SU-DHL-6 (cell line): ENCODE measurements at regions not wholly inside any gene's neighbourhood (a gene's known extent, or its start where the extent isn't known, plus 50 kb on each side); places are given as distances from the start of the nearest gene placed in this dataset.

Experiments
- H2AFZ ChIP-seq: fragments of 200-600 bp; sonication (generic); 2 replicates; pipeline ENCODE4 v1.6.1; 2014; ENCODE audit warnings: low read depth, mild to moderate bottlenecking, moderate library complexity, mixed read lengths, antibody characterized with exemption, low read length; ENCODE audit not compliant: severe bottlenecking
- H3F3A ChIP-seq: fragments of 200-600 bp; shearing (Covaris generic); 2 replicates; pipeline ENCODE4 v1.6.0; 2016; ENCODE audit warnings: antibody characterized with exemption, mild to moderate bottlenecking; ENCODE audit not compliant: insufficient read depth
- H3K27ac ChIP-seq: fragments of 200-600 bp; sonication (generic); 2 replicates; pipeline ENCODE4 v1.5.1; 2016; ENCODE audit warnings: low read depth, mild to moderate bottlenecking, low read length, moderate library complexity, mixed read lengths
- H3K27me3 ChIP-seq: fragments of 200-600 bp; sonication (generic), shearing (Covaris generic); 2 replicates; pipeline ENCODE4 v1.6.0; 2014; ENCODE audit warnings: mild to moderate bottlenecking, low read length
- H3K36me3 ChIP-seq: fragments of 200-600 bp; sonication (generic); 2 replicates; pipeline ENCODE4 v1.6.1; 2014; ENCODE audit warnings: mild to moderate bottlenecking, low read length, mixed read lengths
- H3K4me2 ChIP-seq: fragments of 300-600, 200-600 bp; shearing (Covaris generic), sonication (generic); 2 replicates; pipeline ENCODE4 v1.6.0; 2014; ENCODE audit warnings: low read length, low read depth, mild to moderate bottlenecking; ENCODE audit not compliant: poor library complexity, severe bottlenecking
- H3K4me3 ChIP-seq: fragments of 200-600 bp; sonication (generic); 2 replicates; pipeline ENCODE4 v1.5.1; 2014; ENCODE audit warnings: antibody characterized with exemption, low read length, mild to moderate bottlenecking, mixed read lengths; ENCODE audit not compliant: insufficient read depth, poor library complexity, severe bottlenecking
- H3K79me2 ChIP-seq: fragments of 200-600 bp; sonication (generic); 2 replicates; pipeline ENCODE4 v1.6.1; 2014; ENCODE audit warnings: mild to moderate bottlenecking, low read length, moderate library complexity; ENCODE audit not compliant: insufficient read depth
- H3K9ac ChIP-seq: fragments of 200-600 bp; sonication (generic); 2 replicates; pipeline ENCODE4 v1.7.0; 2014; ENCODE audit warnings: mild to moderate bottlenecking, low read length
- H3K9me2 ChIP-seq: fragments of 200-600 bp; sonication (generic); replicated peaks from 2 replicates; pipeline ENCODE4 v1.6.1; 2014; ENCODE audit warnings: low read length; ENCODE audit not compliant: insufficient read depth
- H3K9me3 ChIP-seq: fragments of 200-600 bp; sonication (generic); 2 replicates; pipeline ENCODE4 v1.6.1; 2014; ENCODE audit warnings: low read length, mixed read lengths; ENCODE audit not compliant: insufficient read depth
- H4K20me1 ChIP-seq: fragments of 200-600 bp; sonication (generic); 2 replicates; pipeline ENCODE4 v1.6.1; 2014; ENCODE audit warnings: low read depth, mild to moderate bottlenecking, antibody characterized with exemption, low read length, moderate library complexity, mixed read lengths
- CTCF ChIP-seq: fragments of 200-600 bp; sonication (generic); IDR thresholded peaks from one replicate; pipeline ENCODE4 v1.5.1; 2017; ENCODE audit warnings: antibody characterized with exemption, mild to moderate bottlenecking, low read length, moderate library complexity; ENCODE audit not compliant: insufficient read depth, poor library complexity, severe bottlenecking
- EZH2phosphoT487 ChIP-seq: fragments of 200-600 bp; sonication (generic), shearing (Covaris generic); conservative IDR thresholded peaks from 2 replicates; pipeline ENCODE4 v1.6.1; 2018; ENCODE audit warnings: mild to moderate bottlenecking, antibody characterized with exemption, low read length, moderate library complexity, mixed read lengths

- H3K27ac ChIP-seq, result no peak overlapping the region
- no peaks in the 10 kb centered on the region for H3K36me3 ChIP-seq
- H3K9ac ChIP-seq, result no peak overlapping the region
- no peak overlapping the region for H3K4me3 ChIP-seq
- no peak for TF ChIP-seq EZH2phosphoT487
- TF ChIP-seq CTCF, result no peak
- H3K4me2 ChIP-seq, result no peak overlapping the region
- no peak overlapping the region for H2AFZ ChIP-seq
- no peaks in the 10 kb centered on the region for H3K27me3 ChIP-seq
- no peaks in the 10 kb centered on the region for H4K20me1 ChIP-seq
- H3K9me3 ChIP-seq, result no peaks in the 10 kb centered on the region
- no peaks in the 10 kb centered on the region for H3K9me2 ChIP-seq
- H3K79me2 ChIP-seq, result no peaks in the 10 kb centered on the region
- no peaks in the 10 kb centered on the region for H3F3A ChIP-seq
Observed at GRCh38 chr2:192585418-192585817, 390.7 kb upstream of the TMEFF2 start.

- no peak overlapping the region for H3K4me2 ChIP-seq
- H3K9me3 ChIP-seq, result no peaks in the 10 kb centered on the region
- H3K9me2 ChIP-seq, result no peaks in the 10 kb centered on the region
- no peak overlapping the region for H3K9ac ChIP-seq
- H4K20me1 ChIP-seq, result no peaks in the 10 kb centered on the region
- no peaks in the 10 kb centered on the region for H3K36me3 ChIP-seq
- no peak overlapping the region for H2AFZ ChIP-seq
- TF ChIP-seq EZH2phosphoT487, result no peak
- H3K79me2 ChIP-seq, result no peaks in the 10 kb centered on the region
- no peak overlapping the region for H3K27ac ChIP-seq
- no peak overlapping the region for H3K4me3 ChIP-seq
- no peaks in the 10 kb centered on the region for H3K27me3 ChIP-seq
- no peaks in the 10 kb centered on the region for H3F3A ChIP-seq
Observed at GRCh38 chr2:192584976-192585375, 390.2 kb upstream of the TMEFF2 start.

- H3K9ac ChIP-seq, result no peak overlapping the region
- H3K9me3 ChIP-seq, result no peaks in the 10 kb centered on the region
- H3F3A ChIP-seq, result no peaks in the 10 kb centered on the region
- no peak overlapping the region for H3K4me3 ChIP-seq
- no peak overlapping the region for H3K27ac ChIP-seq
- no peak overlapping the region for H3K4me2 ChIP-seq
- H3K27me3 ChIP-seq, result no peaks in the 10 kb centered on the region
- H3K36me3 ChIP-seq, result no peaks in the 10 kb centered on the region
- TF ChIP-seq CTCF (no peak), EZH2phosphoT487 (no peak)
- no peak overlapping the region for H2AFZ ChIP-seq
- no peaks in the 10 kb centered on the region for H3K79me2 ChIP-seq
- H3K9me2 ChIP-seq, result no peaks in the 10 kb centered on the region
- H4K20me1 ChIP-seq, result no peaks in the 10 kb centered on the region
Observed at GRCh38 chr2:192579965-192580700, 385.4 kb upstream of the TMEFF2 start.

GRCh38 chr2:192578780-192579179 lies 384.0 kb upstream of the TMEFF2 start:
- H3K4me2 ChIP-seq, result no peak overlapping the region
- H3K4me3 ChIP-seq, result no peak overlapping the region
- H3F3A ChIP-seq, result no peaks in the 10 kb centered on the region
- H3K27ac ChIP-seq, result no peak overlapping the region
- no peaks in the 10 kb centered on the region for H3K9me2 ChIP-seq
- no peaks in the 10 kb centered on the region for H4K20me1 ChIP-seq
- no peak overlapping the region for H2AFZ ChIP-seq
- no peaks in the 10 kb centered on the region for H3K79me2 ChIP-seq
- H3K36me3 ChIP-seq, result no peaks in the 10 kb centered on the region
- no peaks in the 10 kb centered on the region for H3K9me3 ChIP-seq
- H3K27me3 ChIP-seq, result no peaks in the 10 kb centered on the region
- H3K9ac ChIP-seq, result no peak overlapping the region
- TF ChIP-seq EZH2phosphoT487 (no peak), CTCF (no peak)
